Liver (tissue), 8 donors: ENCODE measurements at regions not wholly inside any gene's neighbourhood (a gene's known extent, or its start where the extent isn't known, plus 50 kb on each side); places are given as distances from the start of the nearest gene placed in this dataset.

Experiments
- DNase-seq: peaks from one replicate; pipeline ENCODE4 v3.0.0-alpha.2; 2017; ENCODE audit warnings: low spot score
- H3K27ac ChIP-seq, 2 donors: one replicate each; pipeline ENCODE4 v1.7.0; 2013; ENCODE audit warnings: inconsistent platforms in 2 of 2, low read length in 2 of 2, control low read depth in 1 of 2, low read depth in 1 of 2, mild to moderate bottlenecking in 1 of 2
- H3K27me3 ChIP-seq, 4 donors: one replicate each; pipeline versions ENCODE4 v1.6.1 to v1.7.0; 2013; ENCODE audit warnings: low read length in 3 of 4, inconsistent platforms in 1 of 4, mild to moderate bottlenecking in 1 of 4, moderate library complexity in 1 of 4; ENCODE audit not compliant: control insufficient read depth in 4 of 4, insufficient read depth in 4 of 4
- H3K36me3 ChIP-seq, 4 donors: one replicate each; pipeline versions ENCODE4 v1.6.1 to v1.7.0; 2013; ENCODE audit warnings: low read length in 3 of 4, mild to moderate bottlenecking in 3 of 4, low read depth in 1 of 4, moderate library complexity in 1 of 4; ENCODE audit not compliant: control insufficient read depth in 4 of 4, insufficient read depth in 3 of 4
- H3K4me1 ChIP-seq, 4 donors: one replicate each; pipeline versions ENCODE4 v1.6.1 to v1.7.0; 2013; ENCODE audit warnings: low read length in 3 of 4, mild to moderate bottlenecking in 3 of 4, moderate library complexity in 1 of 4; ENCODE audit not compliant: control insufficient read depth in 4 of 4, insufficient read depth in 4 of 4
- H3K4me3 ChIP-seq, 3 donors: one replicate each; pipeline versions ENCODE4 v1.6.1 to v1.7.0; 2013; ENCODE audit warnings: low read length in 3 of 3, control low read depth in 1 of 3, low read depth in 1 of 3, mild to moderate bottlenecking in 1 of 3
- H3K9ac ChIP-seq, 2 donors: one replicate each; pipeline ENCODE4 v1.7.0; 2013; ENCODE audit warnings: low read length in 2 of 2, mild to moderate bottlenecking in 2 of 2, moderate library complexity in 2 of 2, control low read depth in 1 of 2, low read depth in 1 of 2
- H3K9me3 ChIP-seq, 4 donors: one replicate each; pipeline versions ENCODE4 v1.6.1 to v1.7.0; 2013; ENCODE audit warnings: low read length in 3 of 4; ENCODE audit not compliant: control insufficient read depth in 4 of 4
- CTCF ChIP-seq: fragments of 150-350 bp; IDR thresholded peaks from 2 replicates; pipeline ENCODE4 v1.5.1; 2017; ENCODE audit warnings: improper control_type of control experiment, low read depth, low read length; ENCODE audit not compliant: missing input control
- EGR1 ChIP-seq, 2 donors: IDR thresholded peaks; 2 replicates each; pipeline ENCODE4 v1.6.1; 2016 to 2018; ENCODE audit warnings: antibody characterized with exemption in 2 of 2, low read depth in 2 of 2
- FOXA1 ChIP-seq: IDR thresholded peaks from 2 replicates; pipeline ENCODE4 v1.6.1; 2016; ENCODE audit warnings: antibody characterized with exemption
- FOXA2 ChIP-seq: IDR thresholded peaks from 2 replicates; pipeline ENCODE4 v1.6.1; 2016; ENCODE audit warnings: antibody characterized with exemption
- GABPA ChIP-seq, 2 donors: IDR thresholded peaks in 1 of 2; conservative IDR thresholded peaks in 1 of 2; 2 replicates each; pipeline ENCODE4 v1.6.1; 2016; ENCODE audit warnings: antibody characterized with exemption in 2 of 2, mild to moderate bottlenecking in 1 of 2, moderate library complexity in 1 of 2
- HNF4A ChIP-seq, 2 donors: conservative IDR thresholded peaks; 2 replicates each; pipeline ENCODE4 v1.6.1; 2016; ENCODE audit warnings: antibody characterized with exemption in 2 of 2, mild to moderate bottlenecking in 2 of 2
- HNF4G ChIP-seq: IDR thresholded peaks from 2 replicates; pipeline ENCODE4 v1.6.1; 2016; ENCODE audit warnings: antibody characterized with exemption
- JUND ChIP-seq, 2 donors: IDR thresholded peaks; 2 replicates each; pipeline ENCODE4 v1.6.1; 2016; ENCODE audit warnings: antibody characterized with exemption in 2 of 2
- NR2F2 ChIP-seq: IDR thresholded peaks from 2 replicates; pipeline ENCODE4 v1.6.1; 2016; ENCODE audit warnings: antibody characterized with exemption
- RAD21 ChIP-seq, 2 donors: IDR thresholded peaks; 2 replicates each; pipeline ENCODE4 v1.6.1; 2016; ENCODE audit warnings: antibody characterized with exemption in 2 of 2, mild to moderate bottlenecking in 2 of 2
- SP1 ChIP-seq: IDR thresholded peaks from 2 replicates; pipeline ENCODE4 v1.6.1; 2018; ENCODE audit warnings: antibody characterized with exemption, mild to moderate bottlenecking
- TAF1 ChIP-seq: conservative IDR thresholded peaks from 2 replicates; pipeline ENCODE4 v1.6.1; 2016; ENCODE audit warnings: antibody characterized with exemption, mild to moderate bottlenecking
- YY1 ChIP-seq: IDR thresholded peaks from 2 replicates; pipeline ENCODE4 v1.6.1; 2016; ENCODE audit warnings: antibody characterized with exemption, mild to moderate bottlenecking
- WGBS: extraction: QIAGEN DNeasy Blood & Tissue Kit; methylation state at CpG from one replicate; pipeline ENCODE4 v1.1.7; 2013; 5-methylcytosine and 5-hydroxymethylcytosine counted together
- TF ChIP-seq, protein P1 (sequence below): IDR thresholded peaks from 2 replicates; pipeline ENCODE4 v1.6.1; 2016; ENCODE audit warnings: antibody characterized with exemption
- TF ChIP-seq, protein P2 (sequence below): IDR thresholded peaks from 2 replicates; pipeline ENCODE4 v1.6.1; 2016; ENCODE audit warnings: antibody characterized with exemption
- TF ChIP-seq, protein P3 (sequence below): IDR thresholded peaks from 2 replicates; pipeline ENCODE4 v1.6.1; 2016; ENCODE audit warnings: antibody characterized with exemption, mild to moderate bottlenecking
- donor health status: healthy.
- donor health status: healthy.
- donor health status: healthy.
- donor health status: healthy.
- donor health status: healthy.

GRCh38 chr9:119027901-119028699 is 341.1 kb downstream of the BRINP1 start:
- H3K9me3 ChIP-seq: peaks cover 0 to 2% (median under 1%) of the 10 kb centered on the region in 4 donors
- no peaks in the 10 kb centered on the region for H3K36me3 ChIP-seq
- H3K4me1 ChIP-seq: no peaks in the 10 kb centered on the region
- WGBS: 56% methylated on average over 7 of the region's 7 CpGs
- H3K27me3 ChIP-seq: no peaks in the 10 kb centered on the region
- no peak for TF ChIP-seq TAF1
- TF ChIP-seq SP1: no peak
- no peak for TF ChIP-seq FOXA1
- no peak for TF ChIP-seq EGR1 (IDR thresholded peaks at IDR 0.05; ENCODE audit: low read depth in 2 of 2)
- TF ChIP-seq, protein P1, sequence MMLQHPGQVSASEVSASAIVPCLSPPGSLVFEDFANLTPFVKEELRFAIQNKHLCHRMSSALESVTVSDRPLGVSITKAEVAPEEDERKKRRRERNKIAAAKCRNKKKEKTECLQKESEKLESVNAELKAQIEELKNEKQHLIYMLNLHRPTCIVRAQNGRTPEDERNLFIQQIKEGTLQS: no peak
- no peak for TF ChIP-seq RAD21 (IDR thresholded peaks at IDR 0.05)
- TF ChIP-seq, protein P2, sequence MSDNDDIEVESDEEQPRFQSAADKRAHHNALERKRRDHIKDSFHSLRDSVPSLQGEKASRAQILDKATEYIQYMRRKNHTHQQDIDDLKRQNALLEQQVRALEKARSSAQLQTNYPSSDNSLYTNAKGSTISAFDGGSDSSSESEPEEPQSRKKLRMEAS: no peak
- no peak for TF ChIP-seq HNF4G
- TF ChIP-seq GABPA (IDR thresholded peaks at IDR 0.05 in 1 of 2, conservative IDR thresholded peaks at IDR 0.05 in 1 of 2): no peak
- no peak for TF ChIP-seq HNF4A (conservative IDR thresholded peaks at IDR 0.05)
- TF ChIP-seq JUND (IDR thresholded peaks at IDR 0.05): no peak
- TF ChIP-seq, protein P3, sequence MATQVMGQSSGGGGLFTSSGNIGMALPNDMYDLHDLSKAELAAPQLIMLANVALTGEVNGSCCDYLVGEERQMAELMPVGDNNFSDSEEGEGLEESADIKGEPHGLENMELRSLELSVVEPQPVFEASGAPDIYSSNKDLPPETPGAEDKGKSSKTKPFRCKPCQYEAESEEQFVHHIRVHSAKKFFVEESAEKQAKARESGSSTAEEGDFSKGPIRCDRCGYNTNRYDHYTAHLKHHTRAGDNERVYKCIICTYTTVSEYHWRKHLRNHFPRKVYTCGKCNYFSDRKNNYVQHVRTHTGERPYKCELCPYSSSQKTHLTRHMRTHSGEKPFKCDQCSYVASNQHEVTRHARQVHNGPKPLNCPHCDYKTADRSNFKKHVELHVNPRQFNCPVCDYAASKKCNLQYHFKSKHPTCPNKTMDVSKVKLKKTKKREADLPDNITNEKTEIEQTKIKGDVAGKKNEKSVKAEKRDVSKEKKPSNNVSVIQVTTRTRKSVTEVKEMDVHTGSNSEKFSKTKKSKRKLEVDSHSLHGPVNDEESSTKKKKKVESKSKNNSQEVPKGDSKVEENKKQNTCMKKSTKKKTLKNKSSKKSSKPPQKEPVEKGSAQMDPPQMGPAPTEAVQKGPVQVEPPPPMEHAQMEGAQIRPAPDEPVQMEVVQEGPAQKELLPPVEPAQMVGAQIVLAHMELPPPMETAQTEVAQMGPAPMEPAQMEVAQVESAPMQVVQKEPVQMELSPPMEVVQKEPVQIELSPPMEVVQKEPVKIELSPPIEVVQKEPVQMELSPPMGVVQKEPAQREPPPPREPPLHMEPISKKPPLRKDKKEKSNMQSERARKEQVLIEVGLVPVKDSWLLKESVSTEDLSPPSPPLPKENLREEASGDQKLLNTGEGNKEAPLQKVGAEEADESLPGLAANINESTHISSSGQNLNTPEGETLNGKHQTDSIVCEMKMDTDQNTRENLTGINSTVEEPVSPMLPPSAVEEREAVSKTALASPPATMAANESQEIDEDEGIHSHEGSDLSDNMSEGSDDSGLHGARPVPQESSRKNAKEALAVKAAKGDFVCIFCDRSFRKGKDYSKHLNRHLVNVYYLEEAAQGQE: no peak
- no peak for TF ChIP-seq FOXA2
- no peak for TF ChIP-seq CTCF
- no peak for TF ChIP-seq YY1
- TF ChIP-seq NR2F2: no peak
- no peak overlapping the region for H3K4me3 ChIP-seq
- no peak overlapping the region for H3K9ac ChIP-seq
- no peak overlapping the region for H3K27ac ChIP-seq
- DNase-seq: no peak

- Histone ChIP-seq H3K9me3 (peaks cover 0 to 4% (median 1%) of the 10 kb centered on the region in 4 donors), H3K4me1 (no peaks in the 10 kb centered on the region), H3K27ac (no peak overlapping the region), H3K9ac (no peak overlapping the region), H3K4me3 (no peak overlapping the region), H3K27me3 (no peaks in the 10 kb centered on the region), H3K36me3 (no peaks in the 10 kb centered on the region)
- no peak for TF ChIP-seq CTCF
- TF ChIP-seq, protein P1: no peak
- no peak for DNase-seq
- 77% methylated on average over 5 of the region's 5 CpGs for WGBS
These were observed 339.3 kb downstream of the BRINP1 start for GRCh38 chr9:119029886-119030285.
